MCF 10A (cell line): ENCODE measurements at regions not wholly inside any gene's neighbourhood (a gene's known extent, or its start where the extent isn't known, plus 50 kb on each side); places are given as distances from the start of the nearest gene placed in this dataset.
"Not testable (repeated sequence)": the region's sequence is repeated elsewhere in the genome, so short reads cannot be mapped to it uniquely, and the experiment has no call there.

ENCODE experiments used
- BruUV-seq: library from RNA; stranded (reverse); fragments of 400-500 nt; replicated peaks from 2 replicates; lab custom pipeline; 2021; lab: Mats Ljungman, UMichigan
- CTCF ChIA-PET: fragments of 300-600 bp; sonication (Branson Sonifier 250); formaldehyde crosslinking; extraction: SDS; loops from one replicate; lab custom pipeline; 2021; ENCODE audit warnings: antibody characterized with exemption, inconsistent platforms; lab: Yijun Ruan, JAX
- POLR2A ChIA-PET: fragments of 300-600, 350-650 bp; sonication (Branson Sonifier 250); formaldehyde crosslinking; extraction: SDS; loops from one replicate; lab custom pipeline; 2020; ENCODE audit warnings: antibody characterized with exemption, inconsistent platforms; lab: Yijun Ruan, JAX
- DNase-seq: peaks from one replicate; pipeline ENCODE4 v3.0.0-alpha.2; 2018; ENCODE audit not compliant: unreplicated experiment
- H3K27ac Mint-ChIP-seq: one replicate; pipeline ENCODE4 v1.8.0; 2022; ENCODE audit warnings: mild to moderate bottlenecking, low read depth, mixed read lengths; ENCODE audit not compliant: unreplicated experiment
- H3K27me3 Mint-ChIP-seq: one replicate; pipeline ENCODE4 v1.8.0; 2022; ENCODE audit warnings: mixed read lengths; ENCODE audit not compliant: insufficient read depth, unreplicated experiment
- H3K36me3 Mint-ChIP-seq: one replicate; pipeline ENCODE4 v1.8.0; 2022; ENCODE audit warnings: mild to moderate bottlenecking, moderate library complexity, mixed read lengths; ENCODE audit not compliant: insufficient read depth, unreplicated experiment
- H3K4me1 Mint-ChIP-seq: one replicate; pipeline ENCODE4 v1.8.0; 2022; ENCODE audit warnings: mixed read lengths; ENCODE audit not compliant: insufficient read depth, unreplicated experiment
- H3K4me3 Mint-ChIP-seq: one replicate; pipeline ENCODE4 v1.8.0; 2022; ENCODE audit warnings: mild to moderate bottlenecking, moderate library complexity, mixed read lengths; ENCODE audit not compliant: unreplicated experiment
- H3K9me3 Mint-ChIP-seq: one replicate; pipeline ENCODE4 v1.8.0; 2022; ENCODE audit warnings: mixed read lengths; ENCODE audit not compliant: unreplicated experiment
- intact Hi-C: fragments of 100-400 bp; cut with micrococcal nuclease; formaldehyde crosslinking; loops from 2 replicates; pipeline ENCODE4 v1.14.1; 2022
- TF ChIP-seq, protein P1 (sequence below): fragments of 200-600 bp; IDR thresholded peaks from one replicate; pipeline ENCODE4 v1.8.0; 2022; ENCODE audit warnings: antibody characterized with exemption, mild to moderate bottlenecking; ENCODE audit not compliant: unreplicated experiment

DNA sequence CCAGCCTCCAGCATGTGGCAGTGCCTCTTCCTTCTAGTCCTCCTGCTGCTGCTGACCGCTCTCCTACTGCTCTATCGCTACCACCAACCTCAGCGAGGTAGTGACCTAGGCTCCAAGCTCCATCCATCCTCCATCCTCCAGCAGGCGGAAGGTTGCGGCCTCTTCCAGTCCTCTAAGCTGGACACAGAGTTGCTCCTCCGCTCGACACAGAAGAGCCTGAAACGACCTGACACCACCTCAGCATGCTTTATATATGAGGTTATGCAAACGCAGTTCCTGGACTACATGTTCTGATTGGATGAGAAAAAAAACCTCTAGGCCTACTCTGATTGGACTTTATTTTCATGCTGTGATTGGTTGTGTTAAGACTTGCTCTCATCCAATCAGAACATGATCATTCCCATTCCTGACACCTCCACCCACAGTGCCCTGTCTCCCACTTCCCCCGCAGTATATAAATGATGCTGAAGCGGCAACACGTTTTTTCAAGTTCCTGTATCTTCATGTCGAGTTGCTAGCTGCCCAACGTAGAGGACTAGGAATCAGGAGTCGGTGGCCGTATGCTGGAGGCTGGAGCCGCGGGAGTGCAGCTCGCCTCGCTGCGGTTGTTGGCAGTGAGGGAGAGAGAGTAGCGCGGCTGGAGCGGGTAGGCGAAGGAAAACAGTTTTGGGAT is 398.1 kb downstream of the KCNJ18 start:
- intact Hi-C loops: no loop called here
- POLR2A ChIA-PET: no interaction called here
- Mint-ChIP-seq H3K27ac (no peak overlapping the region), H3K27me3 (no peaks in the 10 kb centered on the region), H3K36me3 (no peaks in the 10 kb centered on the region), H3K4me1 (no peaks in the 10 kb centered on the region), H3K4me3 (no peak overlapping the region), H3K9me3 (peaks cover 14% of the 10 kb centered on the region)
- CTCF ChIA-PET: interaction anchor here (0.6 kb wide), 1 partner anchor 21 kb away, joined by 3 read pairs; no protein-coding TSS in a partner anchor
- no peak for DNase-seq
- BruUV-seq: no TSS peak
- TF ChIP-seq, protein P1, sequence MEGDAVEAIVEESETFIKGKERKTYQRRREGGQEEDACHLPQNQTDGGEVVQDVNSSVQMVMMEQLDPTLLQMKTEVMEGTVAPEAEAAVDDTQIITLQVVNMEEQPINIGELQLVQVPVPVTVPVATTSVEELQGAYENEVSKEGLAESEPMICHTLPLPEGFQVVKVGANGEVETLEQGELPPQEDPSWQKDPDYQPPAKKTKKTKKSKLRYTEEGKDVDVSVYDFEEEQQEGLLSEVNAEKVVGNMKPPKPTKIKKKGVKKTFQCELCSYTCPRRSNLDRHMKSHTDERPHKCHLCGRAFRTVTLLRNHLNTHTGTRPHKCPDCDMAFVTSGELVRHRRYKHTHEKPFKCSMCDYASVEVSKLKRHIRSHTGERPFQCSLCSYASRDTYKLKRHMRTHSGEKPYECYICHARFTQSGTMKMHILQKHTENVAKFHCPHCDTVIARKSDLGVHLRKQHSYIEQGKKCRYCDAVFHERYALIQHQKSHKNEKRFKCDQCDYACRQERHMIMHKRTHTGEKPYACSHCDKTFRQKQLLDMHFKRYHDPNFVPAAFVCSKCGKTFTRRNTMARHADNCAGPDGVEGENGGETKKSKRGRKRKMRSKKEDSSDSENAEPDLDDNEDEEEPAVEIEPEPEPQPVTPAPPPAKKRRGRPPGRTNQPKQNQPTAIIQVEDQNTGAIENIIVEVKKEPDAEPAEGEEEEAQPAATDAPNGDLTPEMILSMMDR: no peak

DNA sequence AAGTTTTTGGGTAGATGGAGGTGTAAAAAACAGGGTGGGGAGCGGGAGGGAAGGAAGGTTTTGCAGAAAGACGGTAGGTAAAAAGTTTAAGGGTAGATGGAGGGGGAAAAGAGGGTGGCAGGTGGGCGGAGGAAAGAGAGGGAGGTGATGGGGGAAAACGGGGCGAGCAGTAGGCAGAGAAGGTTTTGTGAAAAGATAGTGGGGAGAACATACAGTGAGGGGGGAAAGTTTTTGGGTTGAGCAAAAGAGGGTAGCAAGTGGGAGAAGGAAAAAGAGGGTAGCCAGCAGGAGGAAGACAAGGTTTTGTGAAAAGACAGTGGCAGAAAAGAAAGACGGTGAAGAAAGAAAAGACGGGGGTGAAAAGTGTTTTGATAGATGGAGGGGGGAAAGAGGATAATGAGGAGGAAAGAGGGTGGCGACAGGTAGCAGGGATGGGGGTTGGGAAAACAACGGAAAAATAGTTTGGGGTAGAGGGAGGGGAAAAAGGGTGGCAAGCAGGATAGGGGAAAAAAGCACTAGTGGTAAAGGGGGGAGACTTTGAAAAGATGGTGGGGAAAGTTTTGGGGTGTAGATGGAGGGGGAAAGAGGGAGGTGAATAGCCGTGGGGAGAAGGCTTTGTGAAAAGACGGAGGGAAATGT is 398.8 kb downstream of the KCNJ18 start:
- POLR2A ChIA-PET, H3K36me3 Mint-ChIP-seq, H3K27me3 Mint-ChIP-seq, H3K4me3 Mint-ChIP-seq, CTCF ChIA-PET, H3K4me1 Mint-ChIP-seq, DNase-seq, BruUV-seq, intact Hi-C loops, H3K27ac Mint-ChIP-seq: not testable (repeated sequence)
- H3K9me3 Mint-ChIP-seq: peaks cover 14% of the 10 kb centered on the region

DNA sequence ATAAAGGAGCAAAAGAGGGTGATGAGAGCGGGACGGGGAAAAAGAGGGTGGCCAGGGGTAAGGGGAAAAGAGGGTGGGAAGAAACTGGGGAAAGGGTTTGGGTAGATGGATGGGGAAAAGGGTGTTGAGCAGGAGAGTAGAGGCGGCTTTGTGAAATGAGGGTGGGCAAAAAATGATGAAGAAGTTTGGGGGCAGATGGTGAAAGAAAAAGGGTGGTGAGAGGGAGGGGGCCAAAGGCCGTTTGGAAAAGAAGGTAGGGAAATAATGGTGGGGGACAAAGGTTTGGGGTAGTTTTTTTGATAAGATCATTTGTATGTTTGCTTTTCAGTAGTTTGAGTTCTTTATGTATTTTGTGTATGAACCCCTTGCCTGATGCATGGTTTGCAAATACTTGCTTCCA is 399.5 kb downstream of the KCNJ18 start:
- H3K36me3 Mint-ChIP-seq, H3K27me3 Mint-ChIP-seq, H3K27ac Mint-ChIP-seq, H3K4me3 Mint-ChIP-seq, intact Hi-C loops, H3K4me1 Mint-ChIP-seq, POLR2A ChIA-PET, DNase-seq, CTCF ChIA-PET, BruUV-seq: not testable (repeated sequence)
- peaks cover 14% of the 10 kb centered on the region for H3K9me3 Mint-ChIP-seq

DNA sequence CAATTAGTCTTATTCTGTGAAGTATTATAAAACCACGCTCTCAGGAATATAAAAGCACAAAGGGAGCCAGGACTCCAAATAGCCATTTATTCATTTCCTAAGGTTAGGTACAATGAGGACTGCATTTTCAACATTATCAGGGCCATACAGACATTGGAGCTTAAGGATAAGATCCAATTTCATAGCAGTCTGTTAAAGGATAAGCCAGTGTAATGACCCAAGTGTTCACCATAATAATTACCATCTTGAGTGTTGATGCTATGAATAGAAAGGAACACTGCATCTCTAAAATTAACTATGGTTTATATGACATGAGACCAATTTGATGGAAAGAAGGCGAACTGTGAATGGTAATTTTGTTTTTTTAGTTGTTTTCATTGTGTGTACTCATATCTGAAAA is 403.1 kb downstream of the KCNJ18 start:
- H3K9me3 Mint-ChIP-seq, H3K4me1 Mint-ChIP-seq, H3K4me3 Mint-ChIP-seq, POLR2A ChIA-PET, DNase-seq, intact Hi-C loops, CTCF ChIA-PET, H3K27ac Mint-ChIP-seq, H3K27me3 Mint-ChIP-seq, H3K36me3 Mint-ChIP-seq, BruUV-seq: not testable (repeated sequence)

DNA sequence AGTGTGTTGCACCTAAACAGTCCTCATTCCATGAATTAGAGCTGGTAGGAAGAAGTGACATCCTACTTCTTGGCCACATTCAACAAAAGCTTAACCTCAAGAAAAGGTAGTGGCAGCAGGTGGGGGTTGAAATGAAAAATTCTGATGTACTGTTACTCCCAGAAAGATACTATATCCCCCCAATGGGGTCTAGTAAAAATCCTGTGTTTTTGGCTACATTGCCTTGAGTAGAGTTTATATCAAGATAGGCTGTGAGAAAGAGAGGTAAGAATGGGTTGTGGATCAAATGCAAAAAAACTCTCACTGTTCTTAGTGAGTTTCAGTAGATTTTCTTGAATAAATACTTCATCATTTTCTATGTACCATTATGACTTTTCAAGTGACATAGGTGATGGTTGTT is 407.3 kb downstream of the KCNJ18 start:
- H3K4me3 Mint-ChIP-seq, H3K27me3 Mint-ChIP-seq, intact Hi-C loops, H3K36me3 Mint-ChIP-seq, H3K27ac Mint-ChIP-seq, CTCF ChIA-PET, H3K4me1 Mint-ChIP-seq, H3K9me3 Mint-ChIP-seq, BruUV-seq, DNase-seq, POLR2A ChIA-PET: not testable (repeated sequence)

DNA sequence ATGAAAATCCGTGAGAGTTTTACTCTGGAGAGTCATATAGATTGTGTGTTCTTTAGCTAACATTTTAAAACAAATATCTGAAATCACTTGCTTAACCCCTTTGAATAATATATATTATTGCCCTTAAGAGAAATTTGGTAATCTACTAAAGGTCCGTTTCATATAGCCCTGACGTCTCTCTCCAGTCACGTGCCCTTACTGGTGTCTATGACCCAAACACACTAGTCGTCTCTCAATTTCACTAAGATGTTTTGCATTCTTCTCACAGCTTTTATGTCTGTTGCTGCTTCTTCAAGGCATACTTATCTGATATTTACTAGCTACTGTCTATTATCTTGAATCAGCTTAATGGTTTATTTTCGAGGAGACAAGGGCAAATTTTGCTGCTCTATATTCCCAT is 409.9 kb downstream of the KCNJ18 start:
- Mint-ChIP-seq H3K9me3 (peaks cover 14% of the 10 kb centered on the region), H3K4me3 (no peak overlapping the region), H3K27ac (no peak overlapping the region), H3K36me3 (no peaks in the 10 kb centered on the region), H3K4me1 (no peaks in the 10 kb centered on the region), H3K27me3 (no peaks in the 10 kb centered on the region)
- DNase-seq: no peak
- ChIA-PET CTCF (no interaction called here), POLR2A (no interaction called here)
- intact Hi-C loops: no loop called here
- TF ChIP-seq, protein P1: no peak
- no TSS peak for BruUV-seq

DNA sequence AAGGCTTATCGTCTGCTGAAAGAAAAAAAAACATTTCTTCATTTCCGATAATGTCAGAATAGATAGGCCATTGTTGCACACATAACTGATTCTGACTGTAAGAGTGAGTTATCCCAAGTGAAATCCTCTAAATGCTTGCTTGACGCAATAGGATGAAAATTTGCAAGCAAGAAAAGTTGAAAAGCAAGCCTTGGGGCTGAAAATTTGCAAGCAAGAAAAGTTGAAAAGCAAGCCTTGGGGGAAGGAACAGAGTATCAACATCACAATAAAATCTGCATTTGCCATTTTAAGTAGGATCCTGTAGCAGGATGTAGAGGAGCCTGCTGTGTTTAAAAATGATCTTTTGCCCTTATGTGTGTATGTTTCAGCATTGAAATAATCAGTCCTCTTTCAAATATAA is 424.4 kb downstream of the KCNJ18 start:
- H3K4me3 Mint-ChIP-seq, H3K27me3 Mint-ChIP-seq, H3K36me3 Mint-ChIP-seq, H3K4me1 Mint-ChIP-seq, intact Hi-C loops, DNase-seq, POLR2A ChIA-PET, BruUV-seq, CTCF ChIA-PET, H3K27ac Mint-ChIP-seq: not testable (repeated sequence)
- H3K9me3 Mint-ChIP-seq: peaks cover 13% of the 10 kb centered on the region

DNA sequence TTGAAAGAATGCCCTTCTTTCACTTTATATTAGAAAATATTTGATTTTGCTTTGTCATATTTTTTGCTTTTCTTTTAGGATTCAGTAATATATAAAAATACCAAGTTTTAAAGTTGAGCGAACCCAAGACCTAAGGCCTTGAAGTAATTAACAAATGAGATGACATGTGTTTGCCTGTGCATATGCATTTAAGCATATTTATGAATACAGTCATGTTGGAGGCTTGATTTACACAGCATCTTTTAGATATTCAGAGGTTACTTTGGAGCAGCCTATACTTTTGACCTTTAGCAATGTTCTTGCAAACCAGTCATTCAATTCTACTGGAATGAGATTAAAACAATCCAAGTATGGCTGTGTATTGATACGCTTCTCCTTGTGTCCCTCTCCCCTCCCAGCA is 425.1 kb downstream of the KCNJ18 start:
- H3K27me3 Mint-ChIP-seq, CTCF ChIA-PET, POLR2A ChIA-PET, BruUV-seq, H3K36me3 Mint-ChIP-seq, H3K4me3 Mint-ChIP-seq, intact Hi-C loops, H3K4me1 Mint-ChIP-seq, H3K27ac Mint-ChIP-seq, DNase-seq: not testable (repeated sequence)
- H3K9me3 Mint-ChIP-seq: peaks cover 12% of the 10 kb centered on the region
